Tibial nerve (tissue), 3 donors: ENCODE measurements at regions not wholly inside any gene's neighbourhood (a gene's known extent, or its start where the extent isn't known, plus 50 kb on each side); places are given as distances from the start of the nearest gene placed in this dataset.

Experiments used
- CTCF ChIP-seq, 5 experiments: fragments of 200-600 bp in 3 of 5; fragments of 450-650 bp in 2 of 5; sonication (generic) in 3 of 5; IDR thresholded peaks; one replicate each; pipeline ENCODE4 v1.5.1; 2016 to 2019; ENCODE audit warnings: antibody characterized with exemption in 5 of 5, mild to moderate bottlenecking in 3 of 5, moderate library complexity in 2 of 5
- POLR2A ChIP-seq, 2 donors: fragments of 450-650 bp; IDR thresholded peaks; one replicate each; pipeline ENCODE4 v1.6.1; 2017; ENCODE audit warnings: antibody characterized with exemption in 2 of 2, mild to moderate bottlenecking in 2 of 2, moderate library complexity in 2 of 2

GRCh38 chr2:40642237-40642636 lies 190.3 kb upstream of the SLC8A1 start:
- TF ChIP-seq CTCF (IDR thresholded peaks at IDR 0.05) (no peak), POLR2A (IDR thresholded peaks at IDR 0.05) (no peak)
